GM18907 (cell line): ENCODE measurements at regions not wholly inside any gene's neighbourhood (a gene's known extent, or its start where the extent isn't known, plus 50 kb on each side); places are given as distances from the start of the nearest gene placed in this dataset.
A peak's percentile ranks its signal among the peaks of the same experiment; 100 is the strongest.
"Not testable (repeated sequence)": the region's sequence is repeated elsewhere in the genome, so short reads cannot be mapped to it uniquely, and the experiment has no call there.

Experiments used
- ATAC-seq: cut with Tn5 transposase; IDR thresholded peaks from one replicate; pipeline ENCODE4 v1.9.1; 2021; ENCODE audit warnings: mild to moderate bottlenecking, moderate library complexity; ENCODE audit not compliant: unreplicated experiment

- not testable (repeated sequence) for ATAC-seq
Observed at GRCh38 chrX:74181976-74182375, 122.0 kb upstream of the ZCCHC13 start.

- no peak for ATAC-seq
Observed at GRCh38 chrX:74180716-74181115, 123.3 kb upstream of the ZCCHC13 start.

GRCh38 chrX:74179990-74180389 is 124.0 kb upstream of the ZCCHC13 start:
- no peak for ATAC-seq

GRCh38 chrX:74179499-74179898 is 124.5 kb upstream of the ZCCHC13 start:
- ATAC-seq = no peak

DNA sequence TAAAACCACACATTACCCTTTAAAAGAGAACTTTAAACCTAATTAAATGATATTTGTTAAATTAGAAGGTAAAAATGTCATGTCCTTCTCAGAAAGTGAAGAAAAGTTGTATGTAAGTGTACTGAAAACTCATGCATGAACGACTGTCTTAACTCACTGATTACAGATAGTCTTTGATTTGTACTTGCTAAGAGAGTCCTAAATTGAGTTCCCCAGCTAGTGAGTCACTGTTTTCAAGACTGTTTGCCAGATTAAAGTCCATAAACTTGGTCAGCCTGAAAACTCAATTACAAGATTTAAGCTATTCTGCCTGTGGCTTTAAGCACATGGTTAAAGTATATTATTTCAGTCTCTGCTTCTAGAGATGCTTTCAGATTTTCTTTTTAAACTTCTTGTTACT is 124.9 kb upstream of the ZCCHC13 start:
- no peak for ATAC-seq

- ATAC-seq = no peak
Observed at GRCh38 chrX:74178536-74178935, 125.4 kb upstream of the ZCCHC13 start.

GRCh38 chrX:74171465-74171864 is 132.5 kb upstream of the ZCCHC13 start:
- no peak for ATAC-seq

DNA sequence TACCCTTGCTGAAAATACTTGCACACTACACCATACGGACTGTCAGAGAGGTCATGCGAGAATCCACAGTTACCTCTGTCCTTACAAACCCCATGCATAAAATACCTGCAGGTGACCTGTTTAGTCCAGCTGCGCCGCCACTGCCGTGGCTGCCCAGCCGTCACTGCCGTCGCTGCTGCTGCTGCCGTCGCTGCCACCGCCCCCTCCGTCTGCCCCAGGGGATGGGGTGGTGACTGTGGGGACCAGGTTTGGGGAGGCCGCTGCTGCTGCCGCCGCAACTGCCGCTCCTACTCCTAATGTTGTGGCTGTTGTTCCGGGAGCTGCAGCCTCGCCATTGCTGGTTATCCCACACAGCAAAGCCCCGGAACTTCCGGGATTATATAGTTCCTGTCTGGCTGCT is 141.8 kb upstream of the ZCCHC13 start:
- no peak for ATAC-seq

DNA sequence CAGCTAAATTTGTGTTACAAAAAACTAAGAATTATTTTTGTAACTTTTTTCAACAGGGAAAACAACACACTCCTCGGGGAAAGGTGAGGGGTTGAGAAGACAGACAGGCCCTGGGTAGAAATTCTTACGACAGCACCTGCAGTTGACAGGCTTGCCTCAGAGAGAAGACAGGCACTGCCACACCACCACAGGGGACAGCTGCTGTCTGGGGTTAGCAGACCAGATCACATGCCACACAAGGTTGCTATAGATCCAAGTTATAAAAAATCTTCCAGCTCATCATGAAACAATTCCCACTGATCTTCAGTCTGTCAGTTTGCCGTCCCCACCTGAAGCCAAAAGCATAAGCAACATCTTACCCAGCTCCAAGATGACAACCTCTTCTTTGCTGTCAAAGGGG is 143.2 kb upstream of the ZCCHC13 start:
- no peak for ATAC-seq

DNA sequence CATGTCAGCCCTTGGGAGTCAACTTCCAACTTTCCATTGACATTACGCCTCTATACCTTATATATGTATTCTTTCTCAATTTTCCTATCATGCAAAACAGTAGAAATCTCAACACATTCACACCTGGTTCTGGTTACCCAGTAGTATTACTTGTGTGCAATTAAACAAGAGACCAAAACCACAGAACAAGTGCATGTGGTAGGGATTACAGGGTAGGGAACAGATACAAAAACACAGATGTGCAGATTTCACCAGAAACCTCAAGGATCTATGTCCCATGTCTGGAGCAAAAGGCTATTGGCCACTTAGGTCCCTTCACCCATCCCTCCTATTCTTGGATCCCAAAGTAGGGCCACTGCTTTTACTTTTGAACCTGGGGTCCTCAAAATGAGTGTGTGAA is 143.6 kb upstream of the ZCCHC13 start:
- no peak for ATAC-seq

- no peak for ATAC-seq
Observed at GRCh38 chrX:74147439-74147838, 156.5 kb upstream of the ZCCHC13 start.

- ATAC-seq = no peak
Observed at GRCh38 chrX:74138943-74139342, 165.0 kb upstream of the ZCCHC13 start.

- ATAC-seq = peak; percentile 85
Observed at GRCh38 chrX:74133156-74133796, 170.7 kb upstream of the ZCCHC13 start.

GRCh38 chrX:74132280-74132679 is 171.7 kb upstream of the ZCCHC13 start:
- ATAC-seq = no peak

GRCh38 chrX:74119016-74119910 is 184.7 kb upstream of the ZCCHC13 start:
- no peak for ATAC-seq

DNA sequence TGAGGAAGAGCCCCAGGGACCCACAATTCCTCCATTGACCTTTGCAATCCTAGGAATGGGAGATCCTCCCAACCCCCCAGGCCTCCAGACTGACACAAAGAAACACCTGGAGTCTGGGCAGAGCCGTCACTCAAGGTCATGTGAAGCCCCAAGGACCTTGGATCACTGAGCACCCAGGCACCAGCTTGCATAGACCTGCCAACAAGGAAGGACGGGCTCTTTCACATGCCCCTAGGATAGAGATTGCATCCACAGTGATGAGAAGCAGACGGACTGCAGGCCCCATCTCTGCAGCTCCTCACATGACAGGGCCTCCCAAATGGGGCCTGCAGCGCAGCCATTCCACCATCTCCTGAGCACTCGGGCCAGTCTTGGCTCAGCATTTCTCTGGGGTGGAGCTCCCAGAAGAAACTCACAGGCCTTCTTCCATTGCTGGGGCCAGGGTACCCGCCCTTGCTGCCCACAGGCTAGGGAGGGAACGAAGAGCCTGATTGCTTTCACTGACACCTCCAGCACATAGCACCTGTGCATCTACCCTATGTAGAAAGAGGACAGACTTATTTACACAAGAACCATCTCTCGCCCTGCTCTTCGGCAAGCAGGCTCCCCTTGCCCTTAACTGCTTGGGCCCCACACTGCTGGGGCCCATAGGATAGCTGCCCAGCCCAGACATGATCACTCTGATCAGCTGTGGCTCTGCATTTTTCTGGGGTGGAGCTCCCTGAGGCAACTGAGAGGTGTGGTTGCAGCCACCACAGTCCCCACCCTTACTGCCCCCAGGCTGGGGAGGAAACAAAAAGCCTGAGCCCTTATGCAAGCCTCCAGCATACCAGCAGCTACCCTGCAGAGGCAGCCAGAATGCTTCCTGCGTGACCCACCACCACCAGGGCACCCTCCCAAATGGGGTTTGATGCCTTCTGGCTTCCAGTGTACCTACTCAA is 185.7 kb upstream of the ZCCHC13 start:
- no peak for ATAC-seq

- ATAC-seq = no peak
Observed at GRCh38 chrX:74111245-74111644, 192.7 kb upstream of the ZCCHC13 start.

GRCh38 chrX:74107666-74108065 is 196.3 kb upstream of the ZCCHC13 start:
- ATAC-seq = no peak

DNA sequence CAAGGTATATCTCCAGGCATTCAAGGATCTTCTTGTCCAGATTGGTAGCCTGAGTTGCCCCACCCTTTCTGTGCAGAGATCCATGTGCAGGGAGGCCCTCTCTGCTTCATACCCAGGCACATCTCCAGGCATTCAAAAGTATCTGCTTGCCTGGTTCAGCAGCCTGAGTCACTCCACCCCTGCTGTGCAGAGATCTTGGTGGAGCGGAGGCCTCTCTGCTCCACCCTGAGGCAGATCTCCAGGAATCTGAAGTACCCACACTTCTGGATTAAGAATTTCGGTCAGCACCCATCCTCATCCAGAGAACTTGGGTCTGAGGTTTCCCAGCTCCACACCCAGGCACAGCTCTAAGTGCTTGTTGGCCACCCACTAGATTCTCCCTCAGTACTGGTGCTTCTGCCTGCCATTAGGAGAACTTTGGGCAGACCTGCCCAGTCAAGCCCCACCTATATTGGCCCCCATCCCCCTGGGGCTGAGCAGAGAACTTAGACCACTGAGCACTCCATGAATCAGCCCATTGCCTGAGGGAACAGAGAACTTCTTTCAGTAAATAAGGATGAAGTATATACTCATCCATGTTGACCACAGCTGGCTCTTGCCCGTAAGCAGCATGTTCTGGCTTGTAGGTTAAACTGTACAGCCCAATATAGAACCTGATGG is 199.5 kb upstream of the ZCCHC13 start:
- ATAC-seq = no peak

- not testable (repeated sequence) for ATAC-seq
Observed at GRCh38 chrX:74098407-74098806, 205.6 kb upstream of the ZCCHC13 start.

DNA sequence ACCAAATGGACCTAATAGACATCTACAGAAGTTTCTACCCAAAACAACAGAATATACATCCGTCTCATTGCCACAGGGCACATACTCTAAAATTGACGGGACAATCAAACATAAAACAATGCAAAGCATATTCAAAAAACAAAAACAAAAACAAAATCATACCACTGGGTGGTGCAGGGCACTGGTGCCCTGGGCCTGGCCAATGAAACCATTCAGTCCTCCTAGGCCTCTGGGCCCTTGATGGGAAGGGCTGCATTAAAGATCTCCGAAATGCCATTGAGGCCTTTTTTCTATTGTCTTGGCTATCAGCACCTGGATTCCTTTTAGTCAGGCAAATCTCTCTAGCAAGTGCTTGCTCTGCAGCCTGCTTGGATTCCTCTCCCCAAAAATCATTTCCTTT is 213.9 kb upstream of the ZCCHC13 start:
- no peak for ATAC-seq
